CD4-positive, alpha-beta T cell treated with Interleukin-6 at 100 ng/mL for 8 hours (primary cell): ENCODE measurements at regions not wholly inside any gene's neighbourhood (a gene's known extent, or its start where the extent isn't known, plus 50 kb on each side); places are given as distances from the start of the nearest gene placed in this dataset.
"Not testable (repeated sequence)": the region's sequence is repeated elsewhere in the genome, so short reads cannot be mapped to it uniquely, and the experiment has no call there.

Experiments used
- DNase-seq: peaks from one replicate; pipeline ENCODE4 v3.0.0-alpha.2; 2020; ENCODE audit warnings: mixed read lengths, low spot score

DNA sequence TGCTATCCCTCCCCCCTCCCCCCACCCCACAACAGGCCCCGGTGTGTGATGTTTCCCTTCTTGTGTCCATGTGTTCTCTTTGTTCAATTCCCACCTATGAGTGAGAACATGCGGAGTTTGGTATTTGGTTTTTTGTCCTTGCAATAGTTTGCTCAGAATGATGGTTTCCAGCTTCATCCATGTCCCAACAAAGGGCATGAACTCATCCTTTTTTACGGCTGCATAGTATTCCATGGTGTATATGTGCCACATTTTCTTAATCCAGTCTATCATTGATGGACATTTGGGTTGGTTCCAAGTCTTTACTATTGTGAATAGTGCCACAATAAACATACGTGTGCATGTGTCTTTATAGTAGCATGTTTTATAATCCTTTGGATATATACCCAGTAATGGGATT lies 98.3 kb upstream of the DPH5 start:
- DNase-seq, result not testable (repeated sequence)

- DNase-seq, result peak; percentile 12
These were observed 97.0 kb upstream of the DPH5 start for GRCh38 chr1:101122452-101123166.

DNA sequence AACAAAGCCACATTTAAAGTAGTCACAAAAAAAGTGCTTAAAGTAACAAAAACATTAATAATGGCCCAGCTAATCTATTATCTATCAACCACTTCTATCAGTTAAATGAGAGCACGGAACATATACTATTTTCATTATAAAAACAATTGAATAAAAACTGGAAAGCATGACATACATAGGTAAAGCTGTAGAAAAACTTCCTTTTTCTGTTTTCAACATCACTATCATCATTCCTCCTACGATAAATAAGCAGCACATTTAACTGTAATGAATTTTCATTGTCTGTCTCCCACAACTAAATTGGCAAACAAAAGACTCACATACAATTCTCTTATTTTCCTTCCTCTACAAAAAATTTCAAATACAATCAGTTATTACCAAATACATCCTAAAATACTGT lies 96.4 kb upstream of the DPH5 start:
- no peak for DNase-seq

DNA sequence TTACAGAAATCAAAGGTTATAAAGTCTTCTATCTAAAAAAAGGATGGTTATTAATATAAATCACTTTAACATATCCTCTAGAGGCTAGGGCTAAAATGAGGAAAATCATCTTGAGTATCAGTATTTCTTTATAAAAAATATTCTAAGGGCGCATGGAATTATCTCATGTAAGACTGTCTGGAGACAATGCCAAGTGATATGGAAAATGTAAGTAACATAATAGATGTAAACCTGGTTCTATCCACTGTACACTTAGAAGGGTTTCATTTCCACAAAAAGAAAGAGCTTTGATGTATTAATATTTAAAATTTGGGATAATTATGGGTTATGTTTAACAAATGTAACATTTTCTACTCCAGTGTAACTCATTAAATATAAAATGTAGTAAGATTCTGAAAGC lies 95.9 kb upstream of the DPH5 start:
- DNase-seq, result no peak

- no peak for DNase-seq
These were observed 95.3 kb upstream of the DPH5 start for GRCh38 chr1:101120868-101121267.

- no peak for DNase-seq
These were observed 93.7 kb upstream of the DPH5 start for GRCh38 chr1:101119289-101119688.

DNA sequence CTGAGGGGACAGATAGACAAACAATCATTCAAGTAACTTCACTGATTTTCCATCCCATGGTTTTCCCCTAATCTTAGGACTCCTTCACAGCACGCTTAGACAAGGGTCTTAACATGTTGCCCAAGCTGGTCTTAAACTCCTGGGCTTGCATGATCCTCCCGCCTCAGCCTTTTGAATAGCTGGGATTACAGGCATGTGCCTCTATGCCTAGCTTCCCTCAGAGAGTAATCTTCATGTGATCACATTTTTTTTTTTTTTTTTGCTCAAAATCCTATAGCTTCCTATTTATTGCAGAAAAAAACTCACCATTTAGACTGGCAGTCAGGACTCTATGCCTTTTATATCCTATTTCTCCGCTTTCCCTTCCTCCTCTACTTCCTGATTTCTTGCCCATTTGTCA lies 90.4 kb upstream of the DPH5 start:
- DNase-seq, result no peak

DNA sequence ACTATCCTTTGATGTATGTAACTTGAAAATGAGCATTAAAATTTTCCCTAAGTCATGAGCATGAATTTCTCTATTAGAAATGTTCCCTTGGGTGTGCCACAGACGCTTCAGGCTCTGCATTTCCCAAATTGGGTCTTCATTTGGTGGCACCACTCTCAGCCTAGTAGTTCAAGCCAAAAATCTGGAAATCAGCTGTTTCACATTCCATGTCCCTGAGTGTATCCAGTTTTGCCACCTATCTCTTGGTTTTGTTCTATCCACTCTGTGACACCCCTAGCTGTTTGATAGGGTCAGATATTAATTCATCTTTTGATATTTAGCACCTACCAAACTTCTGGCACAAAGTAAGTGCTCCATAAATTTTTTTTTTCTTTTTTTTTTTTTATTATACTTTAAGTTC lies 89.5 kb upstream of the DPH5 start:
- DNase-seq, result no peak

DNA sequence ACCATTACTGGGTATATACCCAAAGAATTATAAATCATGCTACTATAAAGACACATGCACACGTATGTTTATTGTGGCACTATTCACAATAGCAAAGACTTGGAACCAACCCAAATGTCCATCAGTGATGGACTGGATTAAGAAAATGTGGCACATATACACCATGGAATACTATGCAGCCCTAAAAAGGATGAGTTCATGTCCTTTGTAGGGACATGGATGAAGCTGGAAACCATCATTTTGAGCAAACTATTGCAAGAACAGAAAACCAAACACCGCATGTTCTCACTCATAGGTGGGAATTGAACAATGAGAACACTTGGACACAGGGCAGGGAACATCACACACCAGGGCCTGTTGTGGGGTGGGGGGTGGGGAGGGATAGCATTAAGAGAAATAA lies 88.5 kb upstream of the DPH5 start:
- DNase-seq, result not testable (repeated sequence)

DNA sequence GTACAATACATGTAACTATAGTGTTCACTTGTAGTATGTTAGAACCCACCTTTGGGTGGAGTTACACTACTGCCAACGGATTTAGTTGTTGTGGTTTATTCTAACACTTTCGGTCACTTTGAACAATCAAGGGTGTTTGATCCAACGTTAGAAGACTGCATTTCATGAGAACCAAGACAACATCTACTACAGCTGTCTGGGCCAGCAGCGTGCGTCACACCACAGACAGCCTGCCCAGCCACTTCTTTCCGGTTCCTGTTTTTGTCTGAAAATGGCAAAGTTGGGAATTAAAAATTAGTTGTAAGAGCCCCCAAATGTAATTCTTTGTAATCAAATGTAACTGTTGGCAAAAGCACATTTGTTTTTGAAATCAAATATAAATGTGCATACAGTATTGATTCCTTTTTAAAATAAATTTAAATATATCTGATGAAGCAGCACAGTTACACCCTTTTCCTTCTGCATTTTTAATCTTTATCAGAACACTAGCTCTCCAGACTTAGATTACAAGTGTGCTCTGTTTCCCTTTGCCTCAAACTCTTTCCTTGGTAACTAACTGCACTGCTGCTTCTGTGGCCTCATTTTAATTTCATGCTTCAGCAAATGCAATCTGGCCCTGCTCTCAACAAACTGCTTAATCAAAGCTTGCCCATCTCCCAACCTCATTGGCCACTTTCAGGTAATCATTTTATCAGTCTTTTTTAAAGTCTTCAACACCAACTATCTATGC lies 86.6 kb upstream of the DPH5 start:
- DNase-seq, result peak; percentile 88

DNA sequence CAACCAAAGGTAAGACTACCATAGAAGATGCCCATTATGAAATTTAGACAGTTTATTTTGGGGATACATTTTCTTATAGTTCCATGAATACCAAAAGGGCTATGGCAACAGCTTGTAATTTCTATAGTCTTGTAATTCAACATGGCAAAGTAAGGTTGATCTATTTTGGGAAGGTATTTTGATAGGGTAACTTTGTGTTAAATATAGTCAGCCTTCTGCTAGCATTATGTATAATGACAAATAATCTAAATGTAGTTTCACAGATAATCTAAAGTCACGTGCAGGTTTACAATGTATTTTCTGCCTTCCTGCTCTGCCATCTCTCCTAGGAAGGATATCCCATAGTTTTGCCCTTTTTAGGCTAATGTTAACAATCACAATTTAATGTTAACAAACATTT lies 85.9 kb upstream of the DPH5 start:
- no peak for DNase-seq

DNA sequence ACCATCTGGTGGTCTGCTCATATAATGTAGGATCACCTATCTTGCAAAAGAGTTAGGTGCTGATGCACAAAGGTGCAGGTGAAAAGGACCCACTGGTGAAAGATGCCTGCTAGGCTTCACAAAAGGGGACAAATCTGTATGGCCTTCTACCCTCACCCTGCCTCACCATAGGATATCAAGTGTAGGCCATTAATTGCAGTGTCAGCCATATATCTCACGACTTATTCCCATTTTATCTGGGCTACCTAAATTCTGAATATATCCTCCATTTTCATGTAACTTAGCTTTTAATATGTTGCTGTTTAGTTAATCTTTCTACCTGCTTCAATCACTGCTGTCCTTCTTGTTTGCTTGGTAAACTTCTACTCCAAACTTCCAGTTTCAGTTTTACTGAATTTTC lies 84.2 kb upstream of the DPH5 start:
- DNase-seq, result no peak

GRCh38 chr1:101108111-101108500 lies 82.5 kb upstream of the DPH5 start:
- DNase-seq, result no peak

DNA sequence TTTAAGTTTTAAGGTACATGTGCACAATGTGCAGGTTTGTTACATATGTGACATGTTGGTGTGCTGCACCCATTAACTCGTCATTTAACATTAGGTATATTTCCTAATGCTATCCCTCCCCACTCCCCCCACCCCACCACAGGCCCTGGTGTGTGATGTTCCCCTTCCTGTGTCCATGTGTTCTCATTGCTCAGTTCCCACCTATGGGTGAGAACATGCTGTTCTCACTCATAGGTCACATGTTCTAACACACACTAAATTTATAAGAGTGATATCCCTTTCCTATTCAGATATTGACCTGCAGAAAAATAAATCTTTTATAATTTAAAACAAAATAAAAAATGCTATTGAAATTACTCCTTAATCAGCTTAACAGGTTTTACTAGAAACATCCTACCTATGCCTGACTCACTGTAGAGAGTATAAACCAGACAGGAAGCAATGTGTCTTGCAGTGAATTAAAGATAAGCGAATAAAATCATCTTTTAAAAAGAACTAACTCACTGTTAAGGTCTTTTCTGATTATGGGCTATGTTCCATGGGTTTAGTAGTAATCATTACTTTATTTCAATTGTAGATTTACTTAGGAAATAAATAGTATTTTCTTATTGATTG lies 82.0 kb upstream of the DPH5 start:
- no peak for DNase-seq

DNA sequence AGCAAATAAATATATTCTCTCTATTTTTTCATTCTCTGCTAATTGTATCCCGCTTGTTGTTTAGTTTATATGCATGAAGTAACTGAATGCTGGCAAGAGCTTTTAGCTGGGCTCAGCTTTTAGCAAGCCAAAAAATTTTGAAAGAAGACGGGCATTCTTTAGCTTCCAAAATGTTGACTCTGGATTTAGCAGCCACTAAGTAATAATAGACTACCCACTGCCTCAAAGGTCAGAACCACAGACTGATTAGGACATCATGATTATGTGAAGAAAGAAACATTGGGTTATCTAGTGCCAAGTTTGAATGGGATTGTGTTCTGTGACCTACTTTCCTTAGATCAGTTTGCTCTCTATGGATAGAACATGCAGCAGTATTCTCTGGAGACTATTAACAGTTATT lies 80.3 kb upstream of the DPH5 start:
- no peak for DNase-seq

DNA sequence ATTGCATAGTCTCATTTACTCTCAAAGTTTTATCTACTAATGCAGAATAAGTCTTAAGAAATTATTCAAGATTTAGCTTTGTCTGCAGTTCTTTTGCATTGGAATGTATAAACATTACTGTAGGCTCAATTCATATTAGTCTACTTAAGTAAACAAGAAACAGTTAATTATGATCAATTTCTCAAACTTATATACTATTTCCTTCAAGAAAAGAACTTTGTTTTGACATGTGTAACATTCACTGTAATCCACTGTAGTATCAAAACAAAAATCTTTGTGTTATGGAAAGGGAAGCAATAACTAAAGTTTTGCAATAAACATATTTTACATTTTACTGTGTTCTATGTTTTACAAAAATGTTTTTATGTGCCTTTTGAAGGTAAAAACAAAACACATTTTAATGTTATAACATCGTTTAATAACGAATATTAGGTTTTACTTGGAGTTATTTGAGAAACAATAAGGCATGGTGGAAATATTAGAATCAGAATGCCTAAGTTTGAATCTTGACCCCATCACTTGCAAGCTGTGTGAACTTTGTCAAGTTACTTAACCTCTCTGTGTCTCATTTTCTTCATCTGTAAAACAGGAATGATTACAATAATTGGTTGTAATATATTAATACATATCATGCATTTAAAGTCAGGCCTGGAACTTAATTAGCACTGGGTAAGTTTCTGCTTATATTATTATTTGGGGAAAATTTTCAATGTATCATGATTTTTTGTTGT lies 77.0 kb upstream of the DPH5 start:
- no peak for DNase-seq

GRCh38 chr1:101101360-101101759 lies 75.8 kb upstream of the DPH5 start:
- DNase-seq, result no peak

DNA sequence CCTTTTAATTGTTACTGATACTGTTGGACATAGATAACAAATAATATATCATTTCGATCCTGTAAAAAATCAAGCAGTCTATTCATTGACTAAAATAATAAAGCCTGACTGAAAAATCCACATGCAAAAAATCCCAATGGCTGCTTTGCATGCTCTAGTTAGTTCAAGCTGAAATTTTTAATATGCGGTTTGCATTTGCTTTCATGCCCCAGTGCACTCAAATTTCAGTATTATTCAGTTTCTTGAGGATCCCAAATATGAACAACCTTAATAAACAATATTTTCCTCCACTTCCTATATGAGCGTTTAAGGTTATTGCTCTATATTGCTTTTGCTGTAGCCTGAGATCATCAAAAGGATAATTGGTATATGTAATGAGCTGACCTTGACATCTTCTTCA lies 75.1 kb upstream of the DPH5 start:
- DNase-seq, result no peak

DNA sequence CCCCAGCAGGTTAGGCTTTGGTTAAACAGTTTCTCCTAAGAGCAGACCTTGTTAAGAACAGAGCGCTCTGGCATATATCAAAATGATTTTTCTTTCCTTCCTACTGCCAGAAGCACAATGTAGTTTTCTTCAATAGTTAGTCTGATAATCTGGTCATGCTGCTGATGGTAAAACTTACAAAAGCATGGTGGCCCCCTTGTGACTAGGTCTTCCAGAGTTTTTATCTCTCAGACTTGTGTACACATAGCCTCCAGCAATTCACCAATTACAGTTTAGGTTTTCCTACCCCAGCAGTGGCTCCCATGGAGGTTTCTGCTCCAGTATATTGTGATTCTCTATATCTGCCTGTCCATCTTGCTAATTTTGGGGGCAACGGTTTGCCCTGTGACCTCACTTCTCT lies 73.3 kb upstream of the DPH5 start:
- DNase-seq, result no peak

DNA sequence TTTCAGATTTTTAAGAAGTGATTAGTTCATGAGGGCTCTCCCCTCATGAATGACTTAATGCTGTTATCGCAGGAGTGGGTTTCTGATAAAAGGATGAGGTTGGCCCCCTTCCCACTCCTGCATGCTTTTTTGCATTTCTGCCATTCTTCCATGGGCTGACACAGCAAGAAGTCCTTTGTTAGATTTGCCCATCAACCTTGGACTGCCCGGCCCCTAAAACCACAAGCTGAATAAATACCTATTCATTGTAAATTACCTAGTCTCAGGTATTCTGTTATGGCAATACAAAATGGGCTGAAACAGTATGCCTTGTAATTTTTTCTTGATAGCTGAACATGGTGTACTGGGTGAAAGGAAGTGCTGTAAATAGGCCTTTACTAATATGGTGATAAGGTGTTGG lies 72.7 kb upstream of the DPH5 start:
- no peak for DNase-seq

DNA sequence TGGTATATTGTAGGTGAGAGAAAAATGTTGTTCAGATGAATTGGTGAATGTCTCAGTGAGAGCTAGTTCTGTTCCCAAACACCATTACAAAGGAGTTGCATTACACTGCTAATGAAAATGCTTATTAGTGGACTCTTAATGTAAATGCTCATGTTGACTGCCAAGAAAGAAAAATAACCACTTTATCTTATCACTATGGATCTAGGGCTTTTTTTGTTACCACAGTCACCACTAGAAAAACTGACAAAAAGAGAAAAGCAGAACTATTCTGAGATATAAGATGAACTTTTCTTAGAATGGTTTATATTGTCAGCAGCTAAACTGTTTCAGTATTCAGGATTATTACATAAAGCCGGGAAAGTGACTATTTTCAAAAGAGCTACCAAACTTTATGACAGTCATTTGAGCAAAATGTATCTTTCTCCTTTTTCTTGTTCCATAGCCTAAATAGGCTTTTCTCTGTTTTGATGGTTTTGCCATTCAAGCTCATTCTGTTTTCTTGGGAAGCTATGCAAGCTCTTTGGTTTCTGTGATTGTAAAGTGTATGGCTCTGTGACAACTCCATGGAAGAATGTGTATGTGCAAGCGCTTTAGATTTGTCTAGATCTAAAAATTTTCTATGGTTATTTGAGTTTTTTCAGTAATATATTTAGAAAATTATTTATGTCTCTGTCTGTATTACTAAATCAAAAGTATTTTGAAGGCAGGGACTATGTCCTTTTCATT lies 64.2 kb upstream of the DPH5 start:
- no peak for DNase-seq

- DNase-seq, result no peak
These were observed 62.8 kb upstream of the DPH5 start for GRCh38 chr1:101088431-101088830.
